HepG2 (cell line): ENCODE measurements at regions not wholly inside any gene's neighbourhood (a gene's known extent, or its start where the extent isn't known, plus 50 kb on each side); places are given as distances from the start of the nearest gene placed in this dataset.

Experiments
- ATAC-seq: fragments of 200-7000 bp; cut with Tn5 transposase; 3 replicates; pipeline ENCODE4 v1.9.1; 2020; ENCODE audit warnings: mild to moderate bottlenecking, moderate library complexity
- BruUV-seq: library from RNA; stranded (reverse); fragments of 400-500 nt; replicated peaks from 2 replicates; lab custom pipeline; 2021; lab: Mats Ljungman, UMichigan
- CTCF ChIA-PET: fragments of 300-600 bp; formaldehyde crosslinking; extraction: SDS; loops from one replicate; lab custom pipeline; 2021; ENCODE audit warnings: low total read pairs, inconsistent platforms, low intra/inter-chr PET ratio; lab: Yijun Ruan, JAX
- POLR2A ChIA-PET: fragments of 350-600 bp; sonication (Branson Sonifier 250); formaldehyde crosslinking; loops from one replicate; lab custom pipeline; 2020; ENCODE audit warnings: antibody characterized with exemption, inconsistent platforms; lab: Yijun Ruan, JAX
- DNase-seq: peaks from one replicate; pipeline ENCODE4 v3.0.0-alpha.2; 2015; ENCODE audit warnings: low spot score
- FAIRE-seq: peaks from 3 replicates; lab custom pipeline; 2011; peaks lifted over from hg19 to GRCh38; lab: Jason Lieb, UNC
- H2AFZ ChIP-seq: one replicate; pipeline ENCODE4 v1.6.1; 2011; ENCODE audit warnings: low read length, inconsistent platforms
- H3K27ac ChIP-seq: fragments of 300-600 bp; 3 replicates; pipeline ENCODE4 v1.8.0; 2011; ENCODE audit warnings: mixed run types, mild to moderate bottlenecking, mixed read lengths, low read length, inconsistent platforms; ENCODE audit not compliant: insufficient read depth; ENCODE audit errors: extremely low read length
- H3K27me3 ChIP-seq, 2 experiments: fragments of 200-600 bp in 1 of 2; 2 replicates in 1 of 2; 3 replicates in 1 of 2; pipeline versions ENCODE4 v1.6.0 to v1.8.0; 2011; ENCODE audit warnings: low read length in 2 of 2, mild to moderate bottlenecking in 2 of 2, moderate library complexity in 2 of 2, inconsistent platforms in 1 of 2; ENCODE audit not compliant: insufficient read depth in 2 of 2, control insufficient read depth in 1 of 2
- H3K36me3 ChIP-seq, 2 experiments: fragments of 200-600 bp in 1 of 2; replicated peaks in 1 of 2; 2 replicates in 1 of 2; 3 replicates in 1 of 2; pipeline versions ENCODE4 v1.5.1 to v1.8.0; 2011; ENCODE audit warnings: low read length in 2 of 2, inconsistent platforms in 1 of 2; ENCODE audit not compliant: insufficient read depth in 2 of 2, control insufficient read depth in 1 of 2
- H3K4me1 ChIP-seq: 2 replicates; pipeline ENCODE4 v1.5.1; 2012; ENCODE audit warnings: low read length, inconsistent platforms; ENCODE audit not compliant: insufficient read depth
- H3K4me2 ChIP-seq: 2 replicates; pipeline ENCODE4 v1.6.0; 2011; ENCODE audit warnings: low read depth, low read length, inconsistent platforms
- H3K4me3 ChIP-seq, 3 experiments: fragments of 200-600 bp in 1 of 3; sonication (generic), shearing (Covaris generic) in 1 of 3; replicated peaks in 1 of 3; 2 replicates each; pipeline ENCODE4 v1.5.1; 2011 to 2016; ENCODE audit warnings: low read length in 3 of 3, inconsistent platforms in 2 of 3, low read depth in 2 of 3, mild to moderate bottlenecking in 2 of 3, control low read depth in 1 of 3, mixed read lengths in 1 of 3; ENCODE audit not compliant: insufficient read depth in 1 of 3
- H3K79me2 ChIP-seq: one replicate; pipeline ENCODE4 v1.6.1; 2011; ENCODE audit warnings: low read length, inconsistent platforms; ENCODE audit not compliant: insufficient read depth
- H3K9ac ChIP-seq: 2 replicates; pipeline ENCODE4 v1.6.0; 2011; ENCODE audit warnings: mild to moderate bottlenecking, low read depth, low read length, inconsistent platforms; ENCODE audit not compliant: insufficient read depth
- H3K9me3 ChIP-seq: 2 replicates; pipeline ENCODE4 v1.5.1; 2012; ENCODE audit warnings: mild to moderate bottlenecking, low read length
- H4K20me1 ChIP-seq: 2 replicates; pipeline ENCODE4 v1.6.0; 2011; ENCODE audit warnings: inconsistent platforms, mild to moderate bottlenecking, low read length, moderate library complexity; ENCODE audit not compliant: insufficient read depth
- FIP1L1 ChIP-seq: fragments of 200-400 bp; formaldehyde crosslinking; IDR thresholded peaks from 2 replicates; pipeline ENCODE4 v1.6.1; 2018; ENCODE audit warnings: low read depth, mild to moderate bottlenecking, low read length, moderate library complexity, borderline replicate concordance; ENCODE audit not compliant: insufficient read depth
- RFXAP ChIP-seq: sonication (generic); formaldehyde crosslinking; IDR thresholded peaks from 2 replicates; pipeline ENCODE4 v1.4.0; 2020; ENCODE audit warnings: missing genetic modification reagents, borderline replicate concordance
- ZBTB1 ChIP-seq: sonication (generic); formaldehyde crosslinking; IDR thresholded peaks from 2 replicates; pipeline ENCODE4 v1.4.0; 2020; ENCODE audit warnings: missing genetic modification reagents, borderline replicate concordance
- ZFP1 ChIP-seq: IDR thresholded peaks from 2 replicates; pipeline ENCODE4 v1.6.1; 2016
- ZNF350 ChIP-seq: sonication (generic); formaldehyde crosslinking; IDR thresholded peaks from 2 replicates; pipeline ENCODE4 v1.4.0; 2020; ENCODE audit warnings: mild to moderate bottlenecking, low read depth, missing genetic modification reagents, borderline replicate concordance
- ZNF484 ChIP-seq: sonication (generic); formaldehyde crosslinking; IDR thresholded peaks from 2 replicates; pipeline ENCODE4 v1.5.1; 2020; ENCODE audit warnings: mild to moderate bottlenecking, low read depth, missing genetic modification reagents, borderline replicate concordance
- ZNF550 ChIP-seq: sonication (generic); formaldehyde crosslinking; IDR thresholded peaks from 2 replicates; pipeline ENCODE4 v1.4.0; 2020; ENCODE audit warnings: mild to moderate bottlenecking, missing genetic modification reagents, borderline replicate concordance
- ZSCAN12 ChIP-seq: sonication (generic); formaldehyde crosslinking; IDR thresholded peaks from 2 replicates; pipeline ENCODE4 v1.9.0; 2021; ENCODE audit warnings: mild to moderate bottlenecking, missing genetic modification reagents
- WGBS: methylation state at CpG from one replicate; pipeline ENCODE4 v1.1.6; 2017; ENCODE audit warnings: low lambda C conversion rate; 5-methylcytosine and 5-hydroxymethylcytosine counted together
- in situ Hi-C: cut with HindIII; loops from 2 replicates; pipeline ENCODE4 v1.10.0; 2017; ENCODE audit warnings: low pct_unique_long_range_greater_than_20kb; ENCODE audit not compliant: extremely low pct_ligation_motif_present
- intact Hi-C: fragments of 100-400 bp; cut with micrococcal nuclease; formaldehyde crosslinking; loops from one replicate; pipeline ENCODE4 v1.10.0; 2022; ENCODE audit not compliant: unreplicated experiment
- TF ChIP-seq, protein P1 (sequence below): sonication (generic); formaldehyde crosslinking; IDR thresholded peaks from 2 replicates; pipeline ENCODE4 v1.5.0; 2020; ENCODE audit warnings: mild to moderate bottlenecking, missing genetic modification reagents
- TF ChIP-seq, protein P2 (sequence below): sonication (generic); formaldehyde crosslinking; IDR thresholded peaks from 2 replicates; pipeline ENCODE4 v1.9.0; 2021; ENCODE audit warnings: mild to moderate bottlenecking, missing genetic modification reagents
- TF ChIP-seq, protein P3 (sequence below): sonication (generic); formaldehyde crosslinking; IDR thresholded peaks from 2 replicates; pipeline ENCODE4 v1.5.0; 2020; ENCODE audit warnings: mild to moderate bottlenecking, missing genetic modification reagents
- TF ChIP-seq, protein P4 (sequence below): sonication (generic); formaldehyde crosslinking; IDR thresholded peaks from 2 replicates; pipeline ENCODE4 v1.8.1; 2023; ENCODE audit warnings: mild to moderate bottlenecking, inconsistent platforms, moderate library complexity, missing genetic modification reagents, borderline replicate concordance

DNA sequence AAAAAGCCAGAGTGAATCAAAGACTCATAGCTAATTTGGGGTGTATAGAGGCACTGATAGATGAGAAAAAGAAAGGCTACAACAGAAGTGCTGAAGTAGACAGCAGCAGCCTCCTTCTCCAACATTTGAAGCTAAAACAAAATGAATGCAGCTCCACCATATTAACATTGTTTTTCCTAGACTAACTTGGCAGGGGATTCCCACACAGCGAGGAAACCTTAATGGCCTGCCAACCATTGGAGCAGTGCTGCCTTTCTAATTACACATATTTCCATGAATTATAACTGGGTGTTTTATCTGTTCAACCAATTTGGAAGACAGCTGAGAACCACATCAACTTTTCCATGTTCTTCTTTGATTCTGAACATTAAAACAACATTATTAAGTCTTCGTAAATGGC is 478.6 kb downstream of the LIG4 start:
- Histone ChIP-seq H3K9ac (no peak overlapping the region), H4K20me1 (no peaks in the 10 kb centered on the region), H3K36me3 (no peaks in the 10 kb centered on the region), H3K27me3 (no peaks in the 10 kb centered on the region), H3K79me2 (no peaks in the 10 kb centered on the region), H2AFZ (no peak overlapping the region), H3K4me3 (no peak overlapping the region), H3K4me1 (no peaks in the 10 kb centered on the region), H3K4me2 (no peak overlapping the region), H3K9me3 (no peaks in the 10 kb centered on the region), H3K27ac (no peak overlapping the region)
- intact Hi-C loops = no loop called here
- 33% methylated on average over 2 of the region's 2 CpGs for WGBS
- in situ Hi-C loops = no loop called here
- DNase-seq (no peak), FAIRE-seq (no peak), ATAC-seq (no peak)
- no TSS peak for BruUV-seq
- ChIA-PET POLR2A (no interaction called here), CTCF (no interaction called here)
- TF ChIP-seq RFXAP (CRISPR knock-in tag) (no peak), ZFP1 (CRISPR knock-in tag) (no peak), ZNF484 (CRISPR knock-in tag) (no peak), ZNF350 (CRISPR knock-in tag) (no peak), ZNF550 (CRISPR knock-in tag) (no peak), FIP1L1 (no peak), ZSCAN12 (CRISPR knock-in tag) (no peak), ZBTB1 (CRISPR knock-in tag) (no peak)
- TF ChIP-seq, protein P1, sequence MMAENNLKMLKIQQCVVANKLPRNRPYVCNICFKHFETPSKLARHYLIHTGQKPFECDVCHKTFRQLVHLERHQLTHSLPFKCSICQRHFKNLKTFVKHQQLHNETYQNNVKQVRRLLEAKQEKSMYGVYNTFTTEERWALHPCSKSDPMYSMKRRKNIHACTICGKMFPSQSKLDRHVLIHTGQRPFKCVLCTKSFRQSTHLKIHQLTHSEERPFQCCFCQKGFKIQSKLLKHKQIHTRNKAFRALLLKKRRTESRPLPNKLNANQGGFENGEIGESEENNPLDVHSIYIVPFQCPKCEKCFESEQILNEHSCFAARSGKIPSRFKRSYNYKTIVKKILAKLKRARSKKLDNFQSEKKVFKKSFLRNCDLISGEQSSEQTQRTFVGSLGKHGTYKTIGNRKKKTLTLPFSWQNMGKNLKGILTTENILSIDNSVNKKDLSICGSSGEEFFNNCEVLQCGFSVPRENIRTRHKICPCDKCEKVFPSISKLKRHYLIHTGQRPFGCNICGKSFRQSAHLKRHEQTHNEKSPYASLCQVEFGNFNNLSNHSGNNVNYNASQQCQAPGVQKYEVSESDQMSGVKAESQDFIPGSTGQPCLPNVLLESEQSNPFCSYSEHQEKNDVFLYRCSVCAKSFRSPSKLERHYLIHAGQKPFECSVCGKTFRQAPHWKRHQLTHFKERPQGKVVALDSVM (CRISPR knock-in tag) = no peak
- TF ChIP-seq, protein P2, sequence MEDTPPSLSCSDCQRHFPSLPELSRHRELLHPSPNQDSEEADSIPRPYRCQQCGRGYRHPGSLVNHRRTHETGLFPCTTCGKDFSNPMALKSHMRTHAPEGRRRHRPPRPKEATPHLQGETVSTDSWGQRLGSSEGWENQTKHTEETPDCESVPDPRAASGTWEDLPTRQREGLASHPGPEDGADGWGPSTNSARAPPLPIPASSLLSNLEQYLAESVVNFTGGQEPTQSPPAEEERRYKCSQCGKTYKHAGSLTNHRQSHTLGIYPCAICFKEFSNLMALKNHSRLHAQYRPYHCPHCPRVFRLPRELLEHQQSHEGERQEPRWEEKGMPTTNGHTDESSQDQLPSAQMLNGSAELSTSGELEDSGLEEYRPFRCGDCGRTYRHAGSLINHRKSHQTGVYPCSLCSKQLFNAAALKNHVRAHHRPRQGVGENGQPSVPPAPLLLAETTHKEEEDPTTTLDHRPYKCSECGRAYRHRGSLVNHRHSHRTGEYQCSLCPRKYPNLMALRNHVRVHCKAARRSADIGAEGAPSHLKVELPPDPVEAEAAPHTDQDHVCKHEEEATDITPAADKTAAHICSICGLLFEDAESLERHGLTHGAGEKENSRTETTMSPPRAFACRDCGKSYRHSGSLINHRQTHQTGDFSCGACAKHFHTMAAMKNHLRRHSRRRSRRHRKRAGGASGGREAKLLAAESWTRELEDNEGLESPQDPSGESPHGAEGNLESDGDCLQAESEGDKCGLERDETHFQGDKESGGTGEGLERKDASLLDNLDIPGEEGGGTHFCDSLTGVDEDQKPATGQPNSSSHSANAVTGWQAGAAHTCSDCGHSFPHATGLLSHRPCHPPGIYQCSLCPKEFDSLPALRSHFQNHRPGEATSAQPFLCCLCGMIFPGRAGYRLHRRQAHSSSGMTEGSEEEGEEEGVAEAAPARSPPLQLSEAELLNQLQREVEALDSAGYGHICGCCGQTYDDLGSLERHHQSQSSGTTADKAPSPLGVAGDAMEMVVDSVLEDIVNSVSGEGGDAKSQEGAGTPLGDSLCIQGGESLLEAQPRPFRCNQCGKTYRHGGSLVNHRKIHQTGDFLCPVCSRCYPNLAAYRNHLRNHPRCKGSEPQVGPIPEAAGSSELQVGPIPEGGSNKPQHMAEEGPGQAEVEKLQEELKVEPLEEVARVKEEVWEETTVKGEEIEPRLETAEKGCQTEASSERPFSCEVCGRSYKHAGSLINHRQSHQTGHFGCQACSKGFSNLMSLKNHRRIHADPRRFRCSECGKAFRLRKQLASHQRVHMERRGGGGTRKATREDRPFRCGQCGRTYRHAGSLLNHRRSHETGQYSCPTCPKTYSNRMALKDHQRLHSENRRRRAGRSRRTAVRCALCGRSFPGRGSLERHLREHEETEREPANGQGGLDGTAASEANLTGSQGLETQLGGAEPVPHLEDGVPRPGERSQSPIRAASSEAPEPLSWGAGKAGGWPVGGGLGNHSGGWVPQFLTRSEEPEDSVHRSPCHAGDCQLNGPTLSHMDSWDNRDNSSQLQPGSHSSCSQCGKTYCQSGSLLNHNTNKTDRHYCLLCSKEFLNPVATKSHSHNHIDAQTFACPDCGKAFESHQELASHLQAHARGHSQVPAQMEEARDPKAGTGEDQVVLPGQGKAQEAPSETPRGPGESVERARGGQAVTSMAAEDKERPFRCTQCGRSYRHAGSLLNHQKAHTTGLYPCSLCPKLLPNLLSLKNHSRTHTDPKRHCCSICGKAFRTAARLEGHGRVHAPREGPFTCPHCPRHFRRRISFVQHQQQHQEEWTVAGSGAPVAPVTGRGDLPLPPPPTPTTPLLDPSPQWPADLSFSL (CRISPR knock-in tag) = no peak
- TF ChIP-seq, protein P3, sequence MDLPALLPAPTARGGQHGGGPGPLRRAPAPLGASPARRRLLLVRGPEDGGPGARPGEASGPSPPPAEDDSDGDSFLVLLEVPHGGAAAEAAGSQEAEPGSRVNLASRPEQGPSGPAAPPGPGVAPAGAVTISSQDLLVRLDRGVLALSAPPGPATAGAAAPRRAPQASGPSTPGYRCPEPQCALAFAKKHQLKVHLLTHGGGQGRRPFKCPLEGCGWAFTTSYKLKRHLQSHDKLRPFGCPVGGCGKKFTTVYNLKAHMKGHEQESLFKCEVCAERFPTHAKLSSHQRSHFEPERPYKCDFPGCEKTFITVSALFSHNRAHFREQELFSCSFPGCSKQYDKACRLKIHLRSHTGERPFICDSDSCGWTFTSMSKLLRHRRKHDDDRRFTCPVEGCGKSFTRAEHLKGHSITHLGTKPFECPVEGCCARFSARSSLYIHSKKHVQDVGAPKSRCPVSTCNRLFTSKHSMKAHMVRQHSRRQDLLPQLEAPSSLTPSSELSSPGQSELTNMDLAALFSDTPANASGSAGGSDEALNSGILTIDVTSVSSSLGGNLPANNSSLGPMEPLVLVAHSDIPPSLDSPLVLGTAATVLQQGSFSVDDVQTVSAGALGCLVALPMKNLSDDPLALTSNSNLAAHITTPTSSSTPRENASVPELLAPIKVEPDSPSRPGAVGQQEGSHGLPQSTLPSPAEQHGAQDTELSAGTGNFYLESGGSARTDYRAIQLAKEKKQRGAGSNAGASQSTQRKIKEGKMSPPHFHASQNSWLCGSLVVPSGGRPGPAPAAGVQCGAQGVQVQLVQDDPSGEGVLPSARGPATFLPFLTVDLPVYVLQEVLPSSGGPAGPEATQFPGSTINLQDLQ = no peak
- TF ChIP-seq, protein P4, sequence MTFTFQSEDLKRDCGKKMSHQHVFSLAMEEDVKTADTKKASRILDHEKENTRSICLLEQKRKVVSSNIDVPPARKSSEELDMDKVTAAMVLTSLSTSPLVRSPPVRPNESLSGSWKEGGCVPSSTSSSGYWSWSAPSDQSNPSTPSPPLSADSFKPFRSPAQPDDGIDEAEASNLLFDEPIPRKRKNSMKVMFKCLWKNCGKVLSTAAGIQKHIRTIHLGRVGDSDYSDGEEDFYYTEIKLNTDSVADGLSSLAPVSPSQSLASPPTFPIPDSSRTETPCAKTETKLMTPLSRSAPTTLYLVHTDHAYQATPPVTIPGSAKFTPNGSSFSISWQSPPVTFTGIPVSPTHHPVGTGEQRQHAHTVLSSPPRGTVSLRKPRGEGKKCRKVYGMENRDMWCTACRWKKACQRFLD (CRISPR knock-in tag) = no peak
